A549 (cell line): ENCODE measurements at regions not wholly inside any gene's neighbourhood (a gene's known extent, or its start where the extent isn't known, plus 50 kb on each side); places are given as distances from the start of the nearest gene placed in this dataset.

Source experiments
- CEBPB ChIP-seq, 2 experiments: fragments of >200 bp in 1 of 2; sonication (Bioruptor Twin) in 1 of 2; formaldehyde crosslinking in 1 of 2; IDR thresholded peaks; 2 replicates each; pipeline ENCODE4 v1.6.1; 2012 to 2016
- RFX5 ChIP-seq: fragments of 450-650 bp; IDR thresholded peaks from 2 replicates; pipeline ENCODE4 v1.7.1; 2014; ENCODE audit warnings: antibody characterized with exemption, mild to moderate bottlenecking, moderate library complexity
- SMC3 ChIP-seq: fragments of >200 bp; sonication (Bioruptor Twin); formaldehyde crosslinking; IDR thresholded peaks from 3 replicates; pipeline ENCODE4 v1.6.1; 2018; ENCODE audit warnings: inconsistent platforms
- TF ChIP-seq, protein P1 (sequence below): fragments of 200-600 bp; sonication (generic); IDR thresholded peaks from 2 replicates; pipeline ENCODE4 v1.6.1; 2016; ENCODE audit warnings: antibody characterized with exemption, mild to moderate bottlenecking, moderate library complexity
- TF ChIP-seq, protein P2 (sequence below): IDR thresholded peaks from 2 replicates; pipeline ENCODE4 v1.6.1; 2012
- TF ChIP-seq, protein P3 (sequence below): fragments of >200 bp; sonication (Bioruptor Twin); formaldehyde crosslinking; IDR thresholded peaks from 3 replicates; pipeline ENCODE4 v1.5.1; 2016

DNA sequence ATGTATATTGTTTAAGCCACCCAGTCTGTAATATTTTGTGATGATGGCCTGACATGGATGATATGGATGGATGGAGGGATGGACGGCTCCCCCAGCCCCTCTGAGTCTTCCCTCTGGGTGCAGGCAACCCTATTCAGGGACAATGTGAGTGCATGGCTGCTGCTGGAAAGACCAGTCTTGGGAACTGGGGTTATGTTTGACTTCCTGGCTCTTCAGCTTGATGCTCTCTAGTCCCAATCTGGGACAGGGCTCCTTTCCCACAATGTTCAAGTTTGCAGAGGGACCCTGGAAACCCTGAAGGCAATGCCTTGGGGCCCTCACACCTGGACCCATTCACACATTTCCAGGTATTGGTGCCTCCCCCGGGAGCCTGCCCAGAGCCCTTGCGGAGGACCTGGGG lies 52.3 kb upstream of the RET start:
- TF ChIP-seq RFX5 = no peak
- TF ChIP-seq, protein P1, sequence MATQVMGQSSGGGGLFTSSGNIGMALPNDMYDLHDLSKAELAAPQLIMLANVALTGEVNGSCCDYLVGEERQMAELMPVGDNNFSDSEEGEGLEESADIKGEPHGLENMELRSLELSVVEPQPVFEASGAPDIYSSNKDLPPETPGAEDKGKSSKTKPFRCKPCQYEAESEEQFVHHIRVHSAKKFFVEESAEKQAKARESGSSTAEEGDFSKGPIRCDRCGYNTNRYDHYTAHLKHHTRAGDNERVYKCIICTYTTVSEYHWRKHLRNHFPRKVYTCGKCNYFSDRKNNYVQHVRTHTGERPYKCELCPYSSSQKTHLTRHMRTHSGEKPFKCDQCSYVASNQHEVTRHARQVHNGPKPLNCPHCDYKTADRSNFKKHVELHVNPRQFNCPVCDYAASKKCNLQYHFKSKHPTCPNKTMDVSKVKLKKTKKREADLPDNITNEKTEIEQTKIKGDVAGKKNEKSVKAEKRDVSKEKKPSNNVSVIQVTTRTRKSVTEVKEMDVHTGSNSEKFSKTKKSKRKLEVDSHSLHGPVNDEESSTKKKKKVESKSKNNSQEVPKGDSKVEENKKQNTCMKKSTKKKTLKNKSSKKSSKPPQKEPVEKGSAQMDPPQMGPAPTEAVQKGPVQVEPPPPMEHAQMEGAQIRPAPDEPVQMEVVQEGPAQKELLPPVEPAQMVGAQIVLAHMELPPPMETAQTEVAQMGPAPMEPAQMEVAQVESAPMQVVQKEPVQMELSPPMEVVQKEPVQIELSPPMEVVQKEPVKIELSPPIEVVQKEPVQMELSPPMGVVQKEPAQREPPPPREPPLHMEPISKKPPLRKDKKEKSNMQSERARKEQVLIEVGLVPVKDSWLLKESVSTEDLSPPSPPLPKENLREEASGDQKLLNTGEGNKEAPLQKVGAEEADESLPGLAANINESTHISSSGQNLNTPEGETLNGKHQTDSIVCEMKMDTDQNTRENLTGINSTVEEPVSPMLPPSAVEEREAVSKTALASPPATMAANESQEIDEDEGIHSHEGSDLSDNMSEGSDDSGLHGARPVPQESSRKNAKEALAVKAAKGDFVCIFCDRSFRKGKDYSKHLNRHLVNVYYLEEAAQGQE = no peak
- TF ChIP-seq, protein P2, sequence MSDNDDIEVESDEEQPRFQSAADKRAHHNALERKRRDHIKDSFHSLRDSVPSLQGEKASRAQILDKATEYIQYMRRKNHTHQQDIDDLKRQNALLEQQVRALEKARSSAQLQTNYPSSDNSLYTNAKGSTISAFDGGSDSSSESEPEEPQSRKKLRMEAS = no peak
- TF ChIP-seq, protein P3, sequence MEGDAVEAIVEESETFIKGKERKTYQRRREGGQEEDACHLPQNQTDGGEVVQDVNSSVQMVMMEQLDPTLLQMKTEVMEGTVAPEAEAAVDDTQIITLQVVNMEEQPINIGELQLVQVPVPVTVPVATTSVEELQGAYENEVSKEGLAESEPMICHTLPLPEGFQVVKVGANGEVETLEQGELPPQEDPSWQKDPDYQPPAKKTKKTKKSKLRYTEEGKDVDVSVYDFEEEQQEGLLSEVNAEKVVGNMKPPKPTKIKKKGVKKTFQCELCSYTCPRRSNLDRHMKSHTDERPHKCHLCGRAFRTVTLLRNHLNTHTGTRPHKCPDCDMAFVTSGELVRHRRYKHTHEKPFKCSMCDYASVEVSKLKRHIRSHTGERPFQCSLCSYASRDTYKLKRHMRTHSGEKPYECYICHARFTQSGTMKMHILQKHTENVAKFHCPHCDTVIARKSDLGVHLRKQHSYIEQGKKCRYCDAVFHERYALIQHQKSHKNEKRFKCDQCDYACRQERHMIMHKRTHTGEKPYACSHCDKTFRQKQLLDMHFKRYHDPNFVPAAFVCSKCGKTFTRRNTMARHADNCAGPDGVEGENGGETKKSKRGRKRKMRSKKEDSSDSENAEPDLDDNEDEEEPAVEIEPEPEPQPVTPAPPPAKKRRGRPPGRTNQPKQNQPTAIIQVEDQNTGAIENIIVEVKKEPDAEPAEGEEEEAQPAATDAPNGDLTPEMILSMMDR = no peak
- no peak for TF ChIP-seq CEBPB (IDR thresholded peaks at IDR 0.05)
- TF ChIP-seq SMC3 = no peak
